HEK293 (cell line): ENCODE measurements at regions not wholly inside any gene's neighbourhood (a gene's known extent, or its start where the extent isn't known, plus 50 kb on each side); places are given as distances from the start of the nearest gene placed in this dataset.

Source experiments
- CTCF ChIA-PET: fragments of 350-600 bp; formaldehyde crosslinking; extraction: SDS; loops from one replicate; lab custom pipeline; 2021; ENCODE audit warnings: antibody characterized with exemption; lab: Yijun Ruan, JAX
- POLR2A ChIA-PET: fragments of 300-600 bp; formaldehyde crosslinking; extraction: SDS; loops from one replicate; lab custom pipeline; 2020; ENCODE audit warnings: antibody characterized with exemption, inconsistent platforms; lab: Yijun Ruan, JAX
- H3K27ac ChIP-seq: fragments of 200-500 bp; sonication (Bioruptor generic); 2 replicates; pipeline ENCODE4 v1.5.1; 2014; ENCODE audit warnings: low read depth, low read length, control low read depth, inconsistent platforms; ENCODE audit errors: extremely low read depth
- H3K36me3 ChIP-seq, 2 experiments: fragments of 200-500 bp in 1 of 2; sonication (Bioruptor generic) in 1 of 2; 1 replicate in 1 of 2; 2 replicates in 1 of 2; pipeline ENCODE4 v1.5.1; 2014 to 2017; ENCODE audit warnings: inconsistent platforms in 2 of 2, low read length in 2 of 2; ENCODE audit not compliant: control insufficient read depth in 2 of 2, insufficient read depth in 1 of 2
- H3K4me1 ChIP-seq: fragments of 200-500 bp; sonication (Bioruptor generic); 2 replicates; pipeline ENCODE4 v1.5.1; 2014; ENCODE audit warnings: mild to moderate bottlenecking, low read length, inconsistent platforms; ENCODE audit not compliant: control insufficient read depth, insufficient read depth
- H3K4me3 ChIP-seq: 2 replicates; pipeline ENCODE4 v1.5.1; 2011; ENCODE audit warnings: low read depth, mild to moderate bottlenecking, control low read depth, low read length, moderate library complexity
- H3K9me3 ChIP-seq: fragments of 200-500 bp; sonication (Bioruptor generic); 2 replicates; pipeline ENCODE4 v1.5.1; 2014; ENCODE audit warnings: low read depth, low read length, inconsistent platforms; ENCODE audit not compliant: control insufficient read depth, insufficient read depth
- KLF7 ChIP-seq: fragments of 450-650 bp; formaldehyde crosslinking; IDR thresholded peaks from 2 replicates; pipeline ENCODE4 v1.5.1; 2016; ENCODE audit warnings: missing biosample characterization, missing genetic modification characterization, borderline replicate concordance
- ZBTB8A ChIP-seq: fragments of 450-650 bp; formaldehyde crosslinking; IDR thresholded peaks from 2 replicates; pipeline ENCODE4 v1.5.1; 2016; ENCODE audit warnings: missing biosample characterization, missing genetic modification characterization
- ZNF248 ChIP-seq: fragments of 450-650 bp; formaldehyde crosslinking; IDR thresholded peaks from 2 replicates; pipeline ENCODE4 v1.5.1; 2017; ENCODE audit warnings: missing biosample characterization, missing genetic modification characterization
- ZNF514 ChIP-seq: fragments of 450-650 bp; formaldehyde crosslinking; IDR thresholded peaks from 2 replicates; pipeline ENCODE4 v1.5.1; 2016; ENCODE audit warnings: missing biosample characterization, missing genetic modification characterization
- ZNF610 ChIP-seq: fragments of 450-650 bp; formaldehyde crosslinking; IDR thresholded peaks from 2 replicates; pipeline ENCODE4 v1.5.1; 2016; ENCODE audit warnings: missing biosample characterization, missing genetic modification characterization, borderline replicate concordance
- ZNF707 ChIP-seq: fragments of 450-650 bp; formaldehyde crosslinking; IDR thresholded peaks from 2 replicates; pipeline ENCODE4 v1.5.1; 2016; ENCODE audit warnings: missing biosample characterization, missing genetic modification characterization
- TF ChIP-seq, protein P1 (sequence below): sonication (generic); formaldehyde crosslinking; IDR thresholded peaks from 2 replicates; pipeline ENCODE4 v1.8.1; 2022; ENCODE audit warnings: mild to moderate bottlenecking, moderate library complexity, missing genetic modification reagents
- TF ChIP-seq, protein P2 (sequence below): fragments of 450-650 bp; formaldehyde crosslinking; IDR thresholded peaks from 2 replicates; pipeline ENCODE4 v1.5.1; 2017; ENCODE audit warnings: missing biosample characterization, missing genetic modification characterization
- TF ChIP-seq, protein P3 (sequence below): fragments of 450-650 bp; formaldehyde crosslinking; IDR thresholded peaks from 2 replicates; pipeline ENCODE4 v1.5.1; 2016; ENCODE audit warnings: missing biosample characterization, missing genetic modification characterization
- TF ChIP-seq, protein P4 (sequence below): fragments of 450-650 bp; formaldehyde crosslinking; IDR thresholded peaks from 2 replicates; pipeline ENCODE4 v1.5.1; 2016; ENCODE audit warnings: missing biosample characterization, missing genetic modification characterization
- TF ChIP-seq, protein P5 (sequence below): fragments of 450-650 bp; formaldehyde crosslinking; IDR thresholded peaks from 2 replicates; pipeline ENCODE4 v1.5.1; 2016; ENCODE audit warnings: missing biosample characterization, missing genetic modification characterization

DNA sequence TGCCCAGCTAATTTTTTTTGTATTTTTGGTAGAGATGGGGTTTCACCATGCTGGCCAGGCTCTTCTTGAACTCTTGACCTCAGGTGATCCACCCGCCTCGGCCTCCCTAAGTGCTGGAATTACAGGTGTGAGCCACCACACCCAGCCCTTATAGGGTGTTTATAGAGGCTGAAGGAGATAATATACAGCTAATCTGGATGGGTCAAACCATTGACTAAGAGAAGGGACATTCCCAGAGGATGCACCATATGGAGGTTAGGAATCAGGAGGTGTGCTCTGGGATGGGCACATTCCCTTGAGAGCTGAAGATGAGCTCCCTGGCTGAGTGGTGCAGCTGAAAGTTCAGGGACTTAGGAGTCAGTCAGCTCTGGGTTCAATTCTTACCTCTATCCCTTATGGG lies 68.3 kb upstream of the SHISA3 start:
- POLR2A ChIA-PET, result no interaction called here
- CTCF ChIA-PET, result interaction anchor here (0.6 kb wide), 1 partner anchor 13 kb away, joined by 3 read pairs; no protein-coding TSS in a partner anchor
- TF ChIP-seq, protein P1, sequence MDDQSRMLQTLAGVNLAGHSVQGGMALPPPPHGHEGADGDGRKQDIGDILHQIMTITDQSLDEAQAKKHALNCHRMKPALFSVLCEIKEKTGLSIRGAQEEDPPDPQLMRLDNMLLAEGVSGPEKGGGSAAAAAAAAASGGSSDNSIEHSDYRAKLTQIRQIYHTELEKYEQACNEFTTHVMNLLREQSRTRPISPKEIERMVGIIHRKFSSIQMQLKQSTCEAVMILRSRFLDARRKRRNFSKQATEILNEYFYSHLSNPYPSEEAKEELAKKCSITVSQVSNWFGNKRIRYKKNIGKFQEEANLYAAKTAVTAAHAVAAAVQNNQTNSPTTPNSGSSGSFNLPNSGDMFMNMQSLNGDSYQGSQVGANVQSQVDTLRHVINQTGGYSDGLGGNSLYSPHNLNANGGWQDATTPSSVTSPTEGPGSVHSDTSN (CRISPR knock-in tag), result no peak
- no peak for TF ChIP-seq ZBTB8A (tag by site-specific recombination)
- TF ChIP-seq ZNF610 (tag by site-specific recombination), result no peak
- TF ChIP-seq, protein P2, sequence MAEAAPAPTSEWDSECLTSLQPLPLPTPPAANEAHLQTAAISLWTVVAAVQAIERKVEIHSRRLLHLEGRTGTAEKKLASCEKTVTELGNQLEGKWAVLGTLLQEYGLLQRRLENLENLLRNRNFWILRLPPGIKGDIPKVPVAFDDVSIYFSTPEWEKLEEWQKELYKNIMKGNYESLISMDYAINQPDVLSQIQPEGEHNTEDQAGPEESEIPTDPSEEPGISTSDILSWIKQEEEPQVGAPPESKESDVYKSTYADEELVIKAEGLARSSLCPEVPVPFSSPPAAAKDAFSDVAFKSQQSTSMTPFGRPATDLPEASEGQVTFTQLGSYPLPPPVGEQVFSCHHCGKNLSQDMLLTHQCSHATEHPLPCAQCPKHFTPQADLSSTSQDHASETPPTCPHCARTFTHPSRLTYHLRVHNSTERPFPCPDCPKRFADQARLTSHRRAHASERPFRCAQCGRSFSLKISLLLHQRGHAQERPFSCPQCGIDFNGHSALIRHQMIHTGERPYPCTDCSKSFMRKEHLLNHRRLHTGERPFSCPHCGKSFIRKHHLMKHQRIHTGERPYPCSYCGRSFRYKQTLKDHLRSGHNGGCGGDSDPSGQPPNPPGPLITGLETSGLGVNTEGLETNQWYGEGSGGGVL (tag by site-specific recombination), result no peak
- TF ChIP-seq KLF7 (tag by site-specific recombination), result no peak
- TF ChIP-seq, protein P3, sequence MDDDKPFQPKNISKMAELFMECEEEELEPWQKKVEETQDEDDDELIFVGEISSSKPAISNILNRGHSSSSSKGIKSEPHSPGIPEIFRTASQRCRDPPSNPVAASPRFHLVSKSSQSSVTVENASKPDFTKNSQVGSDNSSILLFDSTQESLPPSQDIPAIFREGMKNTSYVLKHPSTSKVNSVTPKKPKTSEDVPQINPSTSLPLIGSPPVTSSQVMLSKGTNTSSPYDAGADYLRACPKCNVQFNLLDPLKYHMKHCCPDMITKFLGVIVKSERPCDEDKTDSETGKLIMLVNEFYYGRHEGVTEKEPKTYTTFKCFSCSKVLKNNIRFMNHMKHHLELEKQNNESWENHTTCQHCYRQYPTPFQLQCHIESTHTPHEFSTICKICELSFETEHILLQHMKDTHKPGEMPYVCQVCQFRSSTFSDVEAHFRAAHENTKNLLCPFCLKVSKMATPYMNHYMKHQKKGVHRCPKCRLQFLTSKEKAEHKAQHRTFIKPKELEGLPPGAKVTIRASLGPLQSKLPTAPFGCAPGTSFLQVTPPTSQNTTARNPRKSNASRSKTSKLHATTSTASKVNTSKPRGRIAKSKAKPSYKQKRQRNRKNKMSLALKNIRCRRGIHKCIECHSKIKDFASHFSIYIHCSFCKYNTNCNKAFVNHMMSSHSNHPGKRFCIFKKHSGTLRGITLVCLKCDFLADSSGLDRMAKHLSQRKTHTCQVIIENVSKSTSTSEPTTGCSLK (tag by site-specific recombination), result no peak
- TF ChIP-seq, protein P4, sequence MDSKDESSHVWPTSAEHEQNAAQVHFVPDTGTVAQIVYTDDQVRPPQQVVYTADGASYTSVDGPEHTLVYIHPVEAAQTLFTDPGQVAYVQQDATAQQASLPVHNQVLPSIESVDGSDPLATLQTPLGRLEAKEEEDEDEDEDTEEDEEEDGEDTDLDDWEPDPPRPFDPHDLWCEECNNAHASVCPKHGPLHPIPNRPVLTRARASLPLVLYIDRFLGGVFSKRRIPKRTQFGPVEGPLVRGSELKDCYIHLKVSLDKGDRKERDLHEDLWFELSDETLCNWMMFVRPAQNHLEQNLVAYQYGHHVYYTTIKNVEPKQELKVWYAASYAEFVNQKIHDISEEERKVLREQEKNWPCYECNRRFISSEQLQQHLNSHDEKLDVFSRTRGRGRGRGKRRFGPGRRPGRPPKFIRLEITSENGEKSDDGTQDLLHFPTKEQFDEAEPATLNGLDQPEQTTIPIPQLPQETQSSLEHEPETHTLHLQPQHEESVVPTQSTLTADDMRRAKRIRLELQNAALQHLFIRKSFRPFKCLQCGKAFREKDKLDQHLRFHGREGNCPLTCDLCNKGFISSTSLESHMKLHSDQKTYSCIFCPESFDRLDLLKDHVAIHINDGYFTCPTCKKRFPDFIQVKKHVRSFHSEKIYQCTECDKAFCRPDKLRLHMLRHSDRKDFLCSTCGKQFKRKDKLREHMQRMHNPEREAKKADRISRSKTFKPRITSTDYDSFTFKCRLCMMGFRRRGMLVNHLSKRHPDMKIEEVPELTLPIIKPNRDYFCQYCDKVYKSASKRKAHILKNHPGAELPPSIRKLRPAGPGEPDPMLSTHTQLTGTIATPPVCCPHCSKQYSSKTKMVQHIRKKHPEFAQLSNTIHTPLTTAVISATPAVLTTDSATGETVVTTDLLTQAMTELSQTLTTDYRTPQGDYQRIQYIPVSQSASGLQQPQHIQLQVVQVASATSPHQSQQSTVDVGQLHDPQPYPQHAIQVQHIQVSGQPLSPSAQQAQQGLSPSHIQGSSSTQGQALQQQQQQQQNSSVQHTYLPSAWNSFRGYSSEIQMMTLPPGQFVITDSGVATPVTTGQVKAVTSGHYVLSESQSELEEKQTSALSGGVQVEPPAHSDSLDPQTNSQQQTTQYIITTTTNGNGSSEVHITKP (tag by site-specific recombination), result no peak
- no peak for TF ChIP-seq ZNF514 (tag by site-specific recombination)
- TF ChIP-seq ZNF248 (tag by site-specific recombination), result no peak
- Histone ChIP-seq H3K27ac (no peak overlapping the region), H3K4me1 (no peaks in the 10 kb centered on the region), H3K4me3 (no peak overlapping the region), H3K9me3 (no peaks in the 10 kb centered on the region), H3K36me3 (no peaks in the 10 kb centered on the region)

DNA sequence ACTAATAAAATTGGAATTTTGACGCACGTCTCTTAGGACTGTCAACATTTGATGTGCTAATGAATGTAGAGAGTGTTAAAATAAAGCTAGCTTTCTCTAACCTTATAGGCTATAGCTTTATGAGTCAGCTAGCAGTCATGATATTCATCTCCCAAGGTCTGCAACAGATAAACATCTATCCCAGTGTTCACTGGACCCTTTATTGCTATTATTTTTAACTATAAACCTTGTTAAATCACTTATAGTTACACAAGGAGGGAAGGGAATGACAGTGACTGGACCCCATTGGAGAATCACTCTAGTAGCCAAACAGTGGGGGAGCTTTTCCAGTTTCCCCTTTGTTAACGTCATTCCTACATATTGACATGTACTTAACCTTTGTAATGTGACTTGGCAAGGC lies 67.9 kb upstream of the SHISA3 start:
- CTCF ChIA-PET, result interaction anchor here (0.6 kb wide), 1 partner anchor 13 kb away, joined by 3 read pairs; no protein-coding TSS in a partner anchor
- TF ChIP-seq, protein P5, sequence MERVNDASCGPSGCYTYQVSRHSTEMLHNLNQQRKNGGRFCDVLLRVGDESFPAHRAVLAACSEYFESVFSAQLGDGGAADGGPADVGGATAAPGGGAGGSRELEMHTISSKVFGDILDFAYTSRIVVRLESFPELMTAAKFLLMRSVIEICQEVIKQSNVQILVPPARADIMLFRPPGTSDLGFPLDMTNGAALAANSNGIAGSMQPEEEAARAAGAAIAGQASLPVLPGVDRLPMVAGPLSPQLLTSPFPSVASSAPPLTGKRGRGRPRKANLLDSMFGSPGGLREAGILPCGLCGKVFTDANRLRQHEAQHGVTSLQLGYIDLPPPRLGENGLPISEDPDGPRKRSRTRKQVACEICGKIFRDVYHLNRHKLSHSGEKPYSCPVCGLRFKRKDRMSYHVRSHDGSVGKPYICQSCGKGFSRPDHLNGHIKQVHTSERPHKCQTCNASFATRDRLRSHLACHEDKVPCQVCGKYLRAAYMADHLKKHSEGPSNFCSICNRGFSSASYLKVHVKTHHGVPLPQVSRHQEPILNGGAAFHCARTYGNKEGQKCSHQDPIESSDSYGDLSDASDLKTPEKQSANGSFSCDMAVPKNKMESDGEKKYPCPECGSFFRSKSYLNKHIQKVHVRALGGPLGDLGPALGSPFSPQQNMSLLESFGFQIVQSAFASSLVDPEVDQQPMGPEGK (tag by site-specific recombination), result no peak
- TF ChIP-seq ZNF707 (tag by site-specific recombination), result no peak
- H3K4me3 ChIP-seq, result no peak overlapping the region
- H3K4me1 ChIP-seq, result no peaks in the 10 kb centered on the region
- no peaks in the 10 kb centered on the region for H3K36me3 ChIP-seq
- POLR2A ChIA-PET, result no interaction called here
- no peaks in the 10 kb centered on the region for H3K9me3 ChIP-seq
- H3K27ac ChIP-seq, result no peak overlapping the region
